Neural cell (in vitro differentiated cells): ENCODE measurements at regions not wholly inside any gene's neighbourhood (a gene's known extent, or its start where the extent isn't known, plus 50 kb on each side); places are given as distances from the start of the nearest gene placed in this dataset.

Source experiments
- H2AFZ ChIP-seq: fragments of 200-600, 300-800 bp; sonication (generic), shearing (Covaris generic); 2 replicates; pipeline ENCODE4 v1.6.0; 2014; ENCODE audit warnings: low read depth, mild to moderate bottlenecking, antibody characterized with exemption, low read length, moderate library complexity
- H3F3A ChIP-seq: fragments of 200-600 bp; shearing (Covaris generic); 2 replicates; pipeline ENCODE4 v1.6.1; 2016; ENCODE audit warnings: mild to moderate bottlenecking, moderate library complexity, mixed read lengths, antibody characterized with exemption, low read length; ENCODE audit not compliant: insufficient read depth, poor library complexity, severe bottlenecking
- H3K27ac ChIP-seq: fragments of 200-600, 300-800 bp; sonication (generic), shearing (Covaris generic); 2 replicates; pipeline ENCODE4 v1.5.1; 2014; ENCODE audit warnings: mild to moderate bottlenecking, low read length, moderate library complexity
- H3K27me3 ChIP-seq: fragments of 300-800, 200-600 bp; sonication (generic), shearing (Covaris generic); 2 replicates; pipeline ENCODE4 v1.6.0; 2014; ENCODE audit warnings: mild to moderate bottlenecking, low read depth, low read length, moderate library complexity; ENCODE audit not compliant: insufficient read depth
- H3K36me3 ChIP-seq: fragments of 300-800, 200-600 bp; sonication (generic), shearing (Covaris generic); 2 replicates; pipeline ENCODE4 v1.5.1; 2014; ENCODE audit warnings: mild to moderate bottlenecking, antibody characterized with exemption, low read length, moderate library complexity; ENCODE audit not compliant: insufficient read depth
- H3K4me2 ChIP-seq: fragments of 300-800, 200-600 bp; sonication (generic), shearing (Covaris generic); 2 replicates; pipeline ENCODE4 v1.6.0; 2014; ENCODE audit warnings: mild to moderate bottlenecking, low read length
- H3K4me3 ChIP-seq: fragments of 300-800, 200-600 bp; sonication (generic), shearing (Covaris generic); 2 replicates; pipeline ENCODE4 v1.5.1; 2014; ENCODE audit warnings: mild to moderate bottlenecking, low read length, moderate library complexity
- H3K79me2 ChIP-seq: fragments of 200-600 bp; shearing (Covaris generic); replicated peaks from 2 replicates; pipeline ENCODE4 v1.6.0; 2014; ENCODE audit warnings: mild to moderate bottlenecking, low read length, moderate library complexity; ENCODE audit not compliant: insufficient read depth
- H3K9ac ChIP-seq: fragments of 300-800, 200-600 bp; sonication (generic), shearing (Covaris generic); 2 replicates; pipeline ENCODE4 v1.6.1; 2016; ENCODE audit warnings: mild to moderate bottlenecking, low read length, mixed read lengths
- H3K9me2 ChIP-seq: fragments of 200-600 bp; shearing (Covaris generic); 2 replicates; pipeline ENCODE4 v1.6.1; 2016; ENCODE audit warnings: mild to moderate bottlenecking, low read length, mixed read lengths; ENCODE audit not compliant: insufficient read depth
- H3K9me3 ChIP-seq: fragments of 200-600, 300-800 bp; sonication (generic), shearing (Covaris generic); 2 replicates; pipeline ENCODE4 v1.6.1; 2016; ENCODE audit warnings: mild to moderate bottlenecking, mixed run types, low read length, moderate library complexity, mixed read lengths
- H4K20me1 ChIP-seq: fragments of 200-600 bp; shearing (Covaris generic); 2 replicates; pipeline ENCODE4 v1.6.1; 2016; ENCODE audit warnings: mild to moderate bottlenecking, mixed run types; ENCODE audit not compliant: insufficient read depth
- CTCF ChIP-seq: fragments of 450-650 bp; IDR thresholded peaks from 2 replicates; pipeline ENCODE4 v1.5.1; 2014; ENCODE audit warnings: antibody characterized with exemption, mild to moderate bottlenecking, moderate library complexity; ENCODE audit not compliant: poor library complexity, severe bottlenecking
- EP300 ChIP-seq: fragments of 450-650 bp; conservative IDR thresholded peaks from 2 replicates; pipeline ENCODE4 v1.6.1; 2014; ENCODE audit warnings: antibody characterized with exemption, mild to moderate bottlenecking, moderate library complexity; ENCODE audit not compliant: poor library complexity, severe bottlenecking
- EZH2 ChIP-seq: fragments of 200-600, 300-800 bp; shearing (Covaris generic), sonication (generic); IDR thresholded peaks from 2 replicates; pipeline ENCODE4 v1.6.1; 2014; ENCODE audit warnings: antibody characterized with exemption, low read length, borderline replicate concordance, mild to moderate bottlenecking; ENCODE audit not compliant: insufficient read depth, poor library complexity, severe bottlenecking
- MXI1 ChIP-seq: fragments of 450-650 bp; conservative IDR thresholded peaks from 2 replicates; pipeline ENCODE4 v1.6.1; 2014; ENCODE audit warnings: antibody characterized with exemption, mild to moderate bottlenecking; ENCODE audit not compliant: poor library complexity, severe bottlenecking
- POLR2AphosphoS5 ChIP-seq: IDR thresholded peaks from 2 replicates; pipeline ENCODE4 v1.6.1; 2012
- RAD21 ChIP-seq: fragments of 450-650 bp; conservative IDR thresholded peaks from 2 replicates; pipeline ENCODE4 v1.6.1; 2014; ENCODE audit warnings: antibody characterized with exemption, mild to moderate bottlenecking, moderate library complexity
- REST ChIP-seq: IDR thresholded peaks from 2 replicates; pipeline ENCODE4 v1.6.1; 2012; ENCODE audit warnings: borderline replicate concordance
- SMC3 ChIP-seq: fragments of 450-650 bp; conservative IDR thresholded peaks from 2 replicates; pipeline ENCODE4 v1.6.1; 2014; ENCODE audit warnings: antibody characterized with exemption, mild to moderate bottlenecking, moderate library complexity; ENCODE audit not compliant: poor library complexity
- TAF1 ChIP-seq: IDR thresholded peaks from 2 replicates; pipeline ENCODE4 v1.6.1; 2012; ENCODE audit warnings: low read depth

GRCh38 chr13:90461398-90461797 is 886.1 kb upstream of the MIR17HG start:
- Histone ChIP-seq H3F3A (no peaks in the 10 kb centered on the region), H3K9me3 (no peaks in the 10 kb centered on the region), H3K27ac (no peak overlapping the region), H3K4me3 (no peak overlapping the region), H2AFZ (no peak overlapping the region), H3K9ac (no peak overlapping the region), H3K9me2 (no peaks in the 10 kb centered on the region), H3K4me2 (no peak overlapping the region), H3K79me2 (no peaks in the 10 kb centered on the region), H3K27me3 (no peaks in the 10 kb centered on the region), H3K36me3 (no peaks in the 10 kb centered on the region), H4K20me1 (no peaks in the 10 kb centered on the region)
- TF ChIP-seq TAF1 (no peak), EP300 (no peak), POLR2AphosphoS5 (no peak), RAD21 (no peak), SMC3 (no peak), REST (no peak), CTCF (no peak), EZH2 (no peak), MXI1 (no peak)

GRCh38 chr13:90477216-90477615 is 870.3 kb upstream of the MIR17HG start:
- H3K36me3 ChIP-seq = no peaks in the 10 kb centered on the region

More at GRCh38 chr13:90477216-90477615, 870.3 kb upstream of the MIR17HG start:
- Histone ChIP-seq H3K27ac (no peak overlapping the region), H3K27me3 (no peaks in the 10 kb centered on the region), H3K4me3 (no peak overlapping the region), H3K9ac (no peak overlapping the region), H3K9me3 (no peaks in the 10 kb centered on the region), H3K4me2 (no peak overlapping the region), H3K79me2 (no peaks in the 10 kb centered on the region), H3K9me2 (no peaks in the 10 kb centered on the region), H2AFZ (no peak overlapping the region), H4K20me1 (no peaks in the 10 kb centered on the region), H3F3A (no peaks in the 10 kb centered on the region)
- TF ChIP-seq EZH2 (no peak), REST (no peak), MXI1 (no peak), EP300 (no peak), SMC3 (no peak), POLR2AphosphoS5 (no peak), RAD21 (no peak), TAF1 (no peak), CTCF (no peak)
